ENCODE measurements at regions not wholly inside any gene's neighbourhood (a gene's known extent, or its start where the extent isn't known, plus 50 kb on each side); places are given as distances from the start of the nearest gene placed in this dataset.

DNA sequence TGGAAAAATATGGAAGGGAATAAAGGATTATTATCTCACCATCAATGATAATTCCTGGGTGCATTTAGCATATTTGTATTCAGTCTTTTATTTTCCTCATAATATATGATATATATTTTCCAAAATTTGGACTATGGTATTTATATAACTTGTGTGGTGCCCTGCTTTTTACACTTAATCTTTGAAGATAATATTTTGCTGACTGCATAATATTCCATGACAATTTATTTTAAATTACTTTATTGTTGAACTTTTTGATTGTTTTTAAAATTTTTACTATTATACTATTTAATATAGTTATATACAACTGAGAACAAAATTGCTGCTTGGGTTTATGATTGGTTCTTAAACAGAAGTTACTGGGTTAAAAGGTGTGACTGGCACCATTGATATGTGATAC is 212.3 kb downstream of the TTC6 start:
- Mint-ChIP-seq H3K9me3 (no peaks in the 10 kb centered on the region), H3K27ac (no peak overlapping the region), H3K27me3 (ENCODE audit: insufficient read depth, low read depth) (peaks cover 5% of the 10 kb centered on the region), H3K36me3 (no peaks in the 10 kb centered on the region), H3K4me3 (no peak overlapping the region), H3K4me1 (no peaks in the 10 kb centered on the region)
- TF ChIP-seq, protein P1, sequence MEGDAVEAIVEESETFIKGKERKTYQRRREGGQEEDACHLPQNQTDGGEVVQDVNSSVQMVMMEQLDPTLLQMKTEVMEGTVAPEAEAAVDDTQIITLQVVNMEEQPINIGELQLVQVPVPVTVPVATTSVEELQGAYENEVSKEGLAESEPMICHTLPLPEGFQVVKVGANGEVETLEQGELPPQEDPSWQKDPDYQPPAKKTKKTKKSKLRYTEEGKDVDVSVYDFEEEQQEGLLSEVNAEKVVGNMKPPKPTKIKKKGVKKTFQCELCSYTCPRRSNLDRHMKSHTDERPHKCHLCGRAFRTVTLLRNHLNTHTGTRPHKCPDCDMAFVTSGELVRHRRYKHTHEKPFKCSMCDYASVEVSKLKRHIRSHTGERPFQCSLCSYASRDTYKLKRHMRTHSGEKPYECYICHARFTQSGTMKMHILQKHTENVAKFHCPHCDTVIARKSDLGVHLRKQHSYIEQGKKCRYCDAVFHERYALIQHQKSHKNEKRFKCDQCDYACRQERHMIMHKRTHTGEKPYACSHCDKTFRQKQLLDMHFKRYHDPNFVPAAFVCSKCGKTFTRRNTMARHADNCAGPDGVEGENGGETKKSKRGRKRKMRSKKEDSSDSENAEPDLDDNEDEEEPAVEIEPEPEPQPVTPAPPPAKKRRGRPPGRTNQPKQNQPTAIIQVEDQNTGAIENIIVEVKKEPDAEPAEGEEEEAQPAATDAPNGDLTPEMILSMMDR (IDR thresholded peaks at IDR 0.05): no peak
- no peak for TF ChIP-seq EZH2phosphoT487 (IDR thresholded peaks at IDR 0.05)
- TF ChIP-seq EZH2 (IDR thresholded peaks at IDR 0.05): no peak
- no peak overlapping the region for H3K4me2 ChIP-seq
- DNase-seq (ENCODE audit: low spot score): no peak
- no peaks in the 10 kb centered on the region for H3K27me3 ChIP-seq
- no peaks in the 10 kb centered on the region for H3K79me2 ChIP-seq (ENCODE audit: low read depth)
- H3K4me1 ChIP-seq: peaks cover 17% of the 10 kb centered on the region
- no peak overlapping the region for H3K9ac ChIP-seq
- no peaks in the 10 kb centered on the region for H3K36me3 ChIP-seq
- H2AFZ ChIP-seq (replicated peaks): no peak overlapping the region
- no peaks in the 10 kb centered on the region for H3K9me3 ChIP-seq (ENCODE audit: low read depth)
- no peak overlapping the region for H3K27ac ChIP-seq
- H3F3A ChIP-seq (ENCODE audit: low read depth): no peaks in the 10 kb centered on the region
- no peaks in the 10 kb centered on the region for H4K20me1 ChIP-seq (ENCODE audit: low read depth)
- H3K4me3 ChIP-seq: no peak overlapping the region

DNA sequence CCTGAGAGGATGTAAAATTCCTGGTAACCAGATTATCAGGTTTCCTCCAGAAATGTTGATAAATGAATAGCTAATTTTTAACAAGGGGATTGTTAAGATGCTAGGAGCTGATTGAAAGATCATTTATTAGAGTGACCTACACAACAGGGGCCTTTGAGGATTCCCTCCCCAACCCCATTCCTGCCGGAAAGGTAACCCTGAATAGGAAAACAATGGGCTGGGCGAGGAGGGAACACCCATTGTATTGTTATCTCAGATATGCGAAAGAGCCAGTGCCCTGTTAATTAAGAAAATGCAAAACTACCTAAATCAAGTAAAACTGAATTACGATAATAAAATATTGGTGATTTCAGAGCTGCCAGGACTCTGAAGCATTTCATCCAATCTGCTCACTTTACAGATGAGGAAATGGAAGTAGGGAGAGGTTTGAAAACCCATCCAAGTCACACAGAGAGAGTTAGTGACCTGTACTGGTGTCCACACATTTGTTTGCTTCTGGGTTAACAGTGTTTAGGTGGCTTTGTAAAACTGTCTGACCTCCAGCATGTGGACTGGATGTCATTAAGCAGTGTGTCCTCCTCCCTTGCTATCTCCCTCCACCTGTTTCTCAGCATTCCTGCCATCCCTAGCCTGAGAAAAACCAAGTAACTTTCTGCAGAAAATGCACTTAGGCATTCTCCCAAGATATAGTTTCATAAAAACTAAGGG is 214.8 kb downstream of the TTC6 start:
- Histone ChIP-seq H3K4me1 (peaks cover 17% of the 10 kb centered on the region), H3K27ac (no peak overlapping the region), H2AFZ (replicated peaks) (no peak overlapping the region), H4K20me1 (ENCODE audit: low read depth) (no peaks in the 10 kb centered on the region), H3K4me2 (peak overlapping the region; percentile 18), H3K4me3 (no peak overlapping the region), H3K27me3 (no peaks in the 10 kb centered on the region), H3K9me3 (ENCODE audit: low read depth) (no peaks in the 10 kb centered on the region), H3F3A (ENCODE audit: low read depth) (no peaks in the 10 kb centered on the region), H3K9ac (no peak overlapping the region), H3K79me2 (ENCODE audit: low read depth) (no peaks in the 10 kb centered on the region), H3K36me3 (no peaks in the 10 kb centered on the region)
- TF ChIP-seq, protein P1 (IDR thresholded peaks at IDR 0.05): no peak
- TF ChIP-seq EZH2 (IDR thresholded peaks at IDR 0.05) (no peak), EZH2phosphoT487 (IDR thresholded peaks at IDR 0.05) (no peak)
- Mint-ChIP-seq H3K9me3 (no peaks in the 10 kb centered on the region), H3K27me3 (ENCODE audit: insufficient read depth, low read depth) (no peaks in the 10 kb centered on the region), H3K4me3 (no peak overlapping the region), H3K27ac (no peak overlapping the region), H3K4me1 (no peaks in the 10 kb centered on the region), H3K36me3 (no peaks in the 10 kb centered on the region)
- DNase-seq (ENCODE audit: low spot score): peak; percentile 23

DNA sequence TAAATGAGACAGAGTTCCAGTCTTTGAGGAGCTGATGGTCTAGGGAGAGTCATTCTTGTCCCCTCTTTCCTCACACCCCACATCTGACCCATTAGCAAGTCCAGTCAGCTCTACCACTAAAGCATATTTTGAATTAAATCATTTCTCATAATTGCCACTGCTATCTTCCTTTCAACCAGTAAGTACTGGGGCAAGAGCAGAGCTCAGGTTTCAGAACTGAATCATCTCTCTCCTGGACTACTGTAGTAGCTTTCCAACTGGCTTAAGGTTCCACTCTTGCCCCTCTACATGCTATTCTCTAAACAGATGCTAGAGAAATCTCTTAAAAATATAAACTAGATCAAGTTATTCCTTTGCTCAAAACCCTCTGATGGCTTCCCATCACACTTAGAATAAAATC is 218.3 kb downstream of the TTC6 start:
- Histone ChIP-seq H3K4me3 (no peak overlapping the region), H3K9me3 (ENCODE audit: low read depth) (no peaks in the 10 kb centered on the region), H4K20me1 (ENCODE audit: low read depth) (no peaks in the 10 kb centered on the region), H3K4me2 (no peak overlapping the region), H3F3A (ENCODE audit: low read depth) (no peaks in the 10 kb centered on the region), H3K36me3 (no peaks in the 10 kb centered on the region), H3K4me1 (peaks cover 20% of the 10 kb centered on the region), H3K9ac (no peak overlapping the region), H3K27me3 (no peaks in the 10 kb centered on the region), H3K27ac (no peak overlapping the region), H3K79me2 (ENCODE audit: low read depth) (no peaks in the 10 kb centered on the region), H2AFZ (replicated peaks) (no peak overlapping the region)
- no peaks in the 10 kb centered on the region for H3K36me3 Mint-ChIP-seq
- TF ChIP-seq, protein P1 (IDR thresholded peaks at IDR 0.05): no peak
- TF ChIP-seq EZH2phosphoT487 (IDR thresholded peaks at IDR 0.05) (no peak), EZH2 (IDR thresholded peaks at IDR 0.05) (no peak)
- H3K4me1 Mint-ChIP-seq: peaks cover 13% of the 10 kb centered on the region
- peaks cover 2% of the 10 kb centered on the region for H3K27me3 Mint-ChIP-seq (ENCODE audit: insufficient read depth, low read depth)
- no peaks in the 10 kb centered on the region for H3K9me3 Mint-ChIP-seq
- no peak overlapping the region for H3K4me3 Mint-ChIP-seq
- H3K27ac Mint-ChIP-seq: no peak overlapping the region
- no peak for DNase-seq (ENCODE audit: low spot score)
